ENCODE measurements at regions not wholly inside any gene's neighbourhood (a gene's known extent, or its start where the extent isn't known, plus 50 kb on each side); places are given as distances from the start of the nearest gene placed in this dataset.

DNA sequence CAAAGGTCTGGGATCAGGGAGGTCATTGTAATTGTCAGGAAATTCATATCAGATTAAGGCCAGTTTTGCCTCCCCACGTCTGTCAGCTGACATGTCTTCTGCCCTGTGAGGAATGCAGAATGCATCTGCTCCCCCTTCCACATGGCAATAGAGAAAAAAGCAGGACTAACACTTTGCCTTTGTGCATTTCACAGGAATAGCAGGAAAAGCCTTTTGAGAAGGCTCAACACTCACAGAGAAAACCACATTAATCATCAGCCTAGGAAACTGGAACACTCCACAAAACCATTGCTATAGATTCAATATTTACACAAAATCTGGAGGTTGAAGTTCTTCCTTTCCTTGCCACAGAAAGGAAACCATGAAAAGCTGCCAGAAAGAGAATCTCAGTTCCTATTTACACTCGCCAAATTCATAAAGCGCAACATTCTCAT is 165.2 kb upstream of the HES1 start:
- Histone ChIP-seq H3K4me1 (peaks cover 34% of the 10 kb centered on the region), H3K36me3 (no peaks in the 10 kb centered on the region), H3K9me3 (no peaks in the 10 kb centered on the region), H3K4me3 (no peak overlapping the region), H3K27me3 (no peaks in the 10 kb centered on the region), H3K27ac (no peak overlapping the region)
- no peak for DNase-seq (ENCODE audit: low spot score in 2 of 2)
- WGBS, result 53% methylated on average over 3 of the region's 3 CpGs
- TF ChIP-seq POLR2A (IDR thresholded peaks at IDR 0.05) (no peak), EP300 (IDR thresholded peaks at IDR 0.05) (no peak), POLR2AphosphoS5 (IDR thresholded peaks at IDR 0.05) (no peak)
- TF ChIP-seq, protein P1, sequence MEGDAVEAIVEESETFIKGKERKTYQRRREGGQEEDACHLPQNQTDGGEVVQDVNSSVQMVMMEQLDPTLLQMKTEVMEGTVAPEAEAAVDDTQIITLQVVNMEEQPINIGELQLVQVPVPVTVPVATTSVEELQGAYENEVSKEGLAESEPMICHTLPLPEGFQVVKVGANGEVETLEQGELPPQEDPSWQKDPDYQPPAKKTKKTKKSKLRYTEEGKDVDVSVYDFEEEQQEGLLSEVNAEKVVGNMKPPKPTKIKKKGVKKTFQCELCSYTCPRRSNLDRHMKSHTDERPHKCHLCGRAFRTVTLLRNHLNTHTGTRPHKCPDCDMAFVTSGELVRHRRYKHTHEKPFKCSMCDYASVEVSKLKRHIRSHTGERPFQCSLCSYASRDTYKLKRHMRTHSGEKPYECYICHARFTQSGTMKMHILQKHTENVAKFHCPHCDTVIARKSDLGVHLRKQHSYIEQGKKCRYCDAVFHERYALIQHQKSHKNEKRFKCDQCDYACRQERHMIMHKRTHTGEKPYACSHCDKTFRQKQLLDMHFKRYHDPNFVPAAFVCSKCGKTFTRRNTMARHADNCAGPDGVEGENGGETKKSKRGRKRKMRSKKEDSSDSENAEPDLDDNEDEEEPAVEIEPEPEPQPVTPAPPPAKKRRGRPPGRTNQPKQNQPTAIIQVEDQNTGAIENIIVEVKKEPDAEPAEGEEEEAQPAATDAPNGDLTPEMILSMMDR (IDR thresholded peaks at IDR 0.05), result no peak

- no peaks in the 10 kb centered on the region for H3K27me3 ChIP-seq
- H3K4me3 ChIP-seq, result no peak overlapping the region
- no peaks in the 10 kb centered on the region for H3K9me3 ChIP-seq
- H3K27ac ChIP-seq, result no peak overlapping the region
- no peaks in the 10 kb centered on the region for H3K36me3 ChIP-seq
- no peak for DNase-seq (ENCODE audit: low spot score in 2 of 2)
- H3K4me1 ChIP-seq, result peaks cover 34% of the 10 kb centered on the region
- TF ChIP-seq, protein P1 (IDR thresholded peaks at IDR 0.05), result no peak
- TF ChIP-seq EP300 (IDR thresholded peaks at IDR 0.05) (no peak), POLR2AphosphoS5 (IDR thresholded peaks at IDR 0.05) (no peak)
- 46% methylated on average over 9 of the region's 9 CpGs for WGBS
Observed at GRCh38 chr3:193971261-193971751, 164.6 kb upstream of the HES1 start.

GRCh38 chr3:193971966-193972365 is 164.0 kb upstream of the HES1 start:
- H3K27ac ChIP-seq, result no peak overlapping the region
- TF ChIP-seq EP300 (IDR thresholded peaks at IDR 0.05) (no peak), POLR2A (IDR thresholded peaks at IDR 0.05) (no peak), POLR2AphosphoS5 (IDR thresholded peaks at IDR 0.05) (no peak)
- TF ChIP-seq, protein P1 (IDR thresholded peaks at IDR 0.05), result no peak
- H3K4me3 ChIP-seq, result no peak overlapping the region
- H3K9me3 ChIP-seq, result no peaks in the 10 kb centered on the region
- 90% methylated on average over 1 of the region's 1 CpG for WGBS
- no peaks in the 10 kb centered on the region for H3K27me3 ChIP-seq
- no peak for DNase-seq (ENCODE audit: low spot score in 2 of 2)
- no peaks in the 10 kb centered on the region for H3K36me3 ChIP-seq
- peaks cover 34% of the 10 kb centered on the region for H3K4me1 ChIP-seq

DNA sequence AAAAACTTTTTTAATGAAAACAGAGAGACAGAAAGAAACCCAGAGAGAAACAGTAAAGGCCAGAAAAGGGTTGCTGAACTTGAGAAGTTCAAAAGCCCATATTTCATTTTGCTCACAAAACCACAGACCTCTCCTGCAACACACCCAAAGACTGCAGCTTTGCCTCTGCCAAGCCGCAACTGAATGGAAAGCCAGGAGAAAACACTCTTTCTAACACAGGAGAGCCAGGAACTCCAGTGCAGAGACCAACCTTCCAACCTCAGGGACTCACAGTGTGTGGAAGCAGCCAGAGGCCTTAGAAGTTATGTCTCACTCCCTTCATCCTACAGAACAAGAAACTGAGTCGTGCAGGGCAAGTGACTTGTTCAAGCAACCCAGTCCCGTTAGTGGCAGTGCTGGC is 163.1 kb upstream of the HES1 start:
- Histone ChIP-seq H3K9me3 (no peaks in the 10 kb centered on the region), H3K36me3 (no peaks in the 10 kb centered on the region), H3K27me3 (no peaks in the 10 kb centered on the region), H3K4me1 (peaks cover 39% of the 10 kb centered on the region), H3K27ac (no peak overlapping the region), H3K4me3 (no peak overlapping the region)
- TF ChIP-seq POLR2AphosphoS5 (IDR thresholded peaks at IDR 0.05), result no peak
- TF ChIP-seq, protein P1 (IDR thresholded peaks at IDR 0.05), result no peak
- no peak for TF ChIP-seq POLR2A (IDR thresholded peaks at IDR 0.05)
- TF ChIP-seq EP300 (IDR thresholded peaks at IDR 0.05), result no peak
- no peak for DNase-seq (ENCODE audit: low spot score in 2 of 2)
- 83% methylated on average over 3 of the region's 3 CpGs for WGBS

DNA sequence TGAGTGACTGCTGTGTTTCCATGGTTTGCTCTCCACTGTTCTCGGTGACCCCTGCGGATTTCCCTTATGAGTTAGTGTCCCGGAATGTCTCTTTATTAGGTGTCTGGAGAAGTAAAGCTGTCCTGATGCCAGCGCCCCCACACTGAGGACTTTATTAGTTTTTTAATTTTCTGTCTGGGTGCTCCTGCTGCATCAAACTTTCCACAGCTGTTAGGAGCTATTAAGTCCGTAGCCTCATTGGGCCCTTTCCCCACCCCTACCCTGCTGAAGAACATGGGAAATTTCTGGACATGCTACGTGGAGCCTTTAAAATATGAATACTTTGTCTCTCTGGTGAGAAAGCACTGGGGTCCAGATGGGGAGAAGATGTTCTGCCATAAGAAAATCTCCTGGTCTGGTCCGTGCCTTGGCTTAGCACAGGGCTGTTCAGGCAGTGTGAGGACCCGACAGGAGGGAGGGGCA is 161.7 kb upstream of the HES1 start:
- H3K36me3 ChIP-seq, result no peaks in the 10 kb centered on the region
- H3K9me3 ChIP-seq, result no peaks in the 10 kb centered on the region
- no peak overlapping the region for H3K27ac ChIP-seq
- TF ChIP-seq POLR2A (IDR thresholded peaks at IDR 0.05) (no peak), EP300 (IDR thresholded peaks at IDR 0.05) (no peak), POLR2AphosphoS5 (IDR thresholded peaks at IDR 0.05) (no peak)
- TF ChIP-seq, protein P1 (IDR thresholded peaks at IDR 0.05), result no peak
- no peaks in the 10 kb centered on the region for H3K27me3 ChIP-seq
- H3K4me1 ChIP-seq, result peaks cover 53% of the 10 kb centered on the region
- WGBS, result 61% methylated on average over 8 of the region's 8 CpGs
- H3K4me3 ChIP-seq, result no peak overlapping the region
- no peak for DNase-seq (ENCODE audit: low spot score in 2 of 2)

Measured in suprapubic skin (tissue), 4 donors.